ENCODE measurements at regions not wholly inside any gene's neighbourhood (a gene's known extent, or its start where the extent isn't known, plus 50 kb on each side); places are given as distances from the start of the nearest gene placed in this dataset.

- TF ChIP-seq ETV6 (CRISPR knock-in tag; IDR thresholded peaks at IDR 0.05) (no peak), FOXP1 (CRISPR knock-in tag; IDR thresholded peaks at IDR 0.05; ENCODE audit: borderline replicate concordance) (no peak), MAX (CRISPR knock-in tag; IDR thresholded peaks at IDR 0.05) (no peak)
These were observed 473.0 kb downstream of the TBC1D4 start for GRCh38 chr13:75008926-75009325.

All from WTC11 (cell line).